HG03558 (cell line): ENCODE measurements at regions not wholly inside any gene's neighbourhood (a gene's known extent, or its start where the extent isn't known, plus 50 kb on each side); places are given as distances from the start of the nearest gene placed in this dataset.

ENCODE experiments used
- ATAC-seq: cut with Tn5 transposase; IDR thresholded peaks from one replicate; pipeline ENCODE4 v1.9.1; 2021; ENCODE audit warnings: moderate number of reproducible peaks; ENCODE audit not compliant: unreplicated experiment; ENCODE audit errors: extremely low read depth

DNA sequence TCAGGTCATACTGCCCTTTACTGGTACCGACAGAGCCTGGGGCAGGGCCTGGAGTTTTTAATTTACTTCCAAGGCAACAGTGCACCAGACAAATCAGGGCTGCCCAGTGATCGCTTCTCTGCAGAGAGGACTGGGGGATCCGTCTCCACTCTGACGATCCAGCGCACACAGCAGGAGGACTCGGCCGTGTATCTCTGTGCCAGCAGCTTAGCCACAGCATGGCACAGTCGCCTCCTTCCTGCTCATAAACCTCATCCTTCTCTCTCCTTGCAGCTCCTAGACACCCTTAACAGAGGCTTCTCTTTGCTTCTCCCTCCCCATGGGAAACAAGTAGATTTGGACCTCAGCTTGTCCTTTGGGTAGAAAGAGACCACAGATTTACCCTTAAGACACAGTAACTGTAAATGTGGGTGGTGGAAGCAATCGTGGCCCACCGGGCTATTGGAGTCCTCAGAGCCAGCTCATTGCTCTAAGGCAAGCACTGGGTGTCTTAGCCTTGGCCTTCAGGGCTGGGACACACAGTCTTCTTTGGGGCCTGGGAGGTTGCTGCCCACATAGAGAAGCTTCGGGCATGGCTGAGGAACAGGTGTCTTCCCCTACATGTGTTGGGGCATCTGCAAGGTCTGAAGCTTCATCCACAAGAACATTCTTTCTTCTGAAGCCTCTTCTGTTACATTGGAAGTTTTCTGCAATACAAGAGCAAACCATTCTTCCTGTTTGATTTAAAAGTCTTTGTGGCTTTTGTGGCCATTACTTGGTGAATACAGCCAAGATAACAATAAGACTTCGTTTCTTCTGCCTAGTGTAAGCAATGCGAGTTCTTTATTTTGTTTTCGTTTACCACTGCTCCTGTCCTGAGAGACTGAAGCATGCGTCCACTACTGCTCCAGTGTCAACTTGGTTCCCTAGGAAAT is 95.5 kb upstream of the PRSS58 start:
- ATAC-seq: no peak

DNA sequence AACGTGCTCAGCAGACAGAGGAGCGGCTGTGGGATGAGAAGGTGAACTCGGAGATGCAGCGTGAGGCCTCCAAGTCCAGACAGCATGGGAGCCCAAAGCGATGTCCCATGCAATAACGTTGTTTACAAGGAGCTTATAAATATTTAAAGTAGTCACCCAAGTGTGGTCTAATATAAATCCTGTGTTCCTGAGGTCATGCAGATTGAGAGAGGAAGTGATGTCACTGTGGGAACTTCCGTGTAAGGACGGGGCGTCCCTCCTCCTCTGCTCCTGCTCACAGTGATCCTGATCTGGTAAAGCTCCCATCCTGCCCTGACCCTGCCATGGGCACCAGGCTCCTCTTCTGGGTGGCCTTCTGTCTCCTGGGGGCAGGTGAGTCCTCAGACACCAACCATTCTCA is 94.7 kb upstream of the PRSS58 start:
- no peak for ATAC-seq

DNA sequence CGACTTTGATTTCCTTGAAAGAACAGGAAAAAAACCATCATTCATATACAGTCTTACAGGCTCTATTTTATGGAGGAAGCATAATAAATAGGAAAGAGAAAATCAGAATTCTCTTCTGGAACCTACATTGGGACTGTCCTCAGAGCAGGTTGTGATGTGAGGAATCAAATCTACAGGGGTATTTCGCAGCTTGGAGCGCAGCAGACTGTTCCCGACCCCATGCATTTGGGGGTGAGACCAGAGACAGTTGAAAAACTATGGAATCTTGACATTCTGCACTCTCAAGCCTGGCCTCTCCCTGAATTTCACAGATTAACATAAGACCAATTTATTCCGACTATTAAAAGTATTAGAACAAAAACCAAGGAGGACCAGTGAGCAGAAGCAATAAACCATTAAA is 93.3 kb upstream of the PRSS58 start:
- no peak for ATAC-seq

DNA sequence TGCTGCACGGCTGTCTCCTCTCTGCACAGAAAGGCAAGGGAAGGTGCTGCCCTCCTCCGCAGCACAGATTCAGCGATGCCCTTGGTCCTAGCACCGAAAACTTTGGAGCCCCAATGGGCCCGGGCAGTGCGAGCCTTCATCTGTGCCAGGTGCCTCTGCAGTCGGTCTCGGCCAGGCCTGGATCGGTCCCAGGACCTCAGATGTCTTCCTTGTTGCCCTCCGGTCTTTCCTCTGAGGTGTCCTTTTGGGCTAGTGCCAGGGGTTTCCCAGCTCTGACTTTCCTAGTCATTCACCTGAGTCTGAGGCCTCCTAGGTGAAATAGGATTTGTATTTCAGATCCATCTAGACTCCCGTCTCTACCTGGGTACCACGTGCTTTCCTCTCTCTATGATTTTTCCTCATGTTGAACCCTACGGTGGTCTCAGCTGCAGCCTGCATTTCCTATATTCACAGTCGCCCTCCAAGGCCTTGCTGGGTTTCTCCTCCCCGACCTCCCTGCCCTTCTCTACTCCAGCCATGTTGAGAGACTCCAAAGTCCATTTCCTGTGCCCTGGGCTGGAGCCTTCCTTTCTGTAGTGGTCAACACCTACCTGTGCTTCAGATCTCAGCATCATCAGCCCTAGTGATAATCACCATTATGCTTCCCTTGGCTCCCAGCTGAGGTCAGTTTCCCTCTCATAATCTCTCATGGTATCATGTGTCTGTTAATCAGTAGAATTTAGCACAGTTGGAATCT is 92.0 kb upstream of the PRSS58 start:
- no peak for ATAC-seq

DNA sequence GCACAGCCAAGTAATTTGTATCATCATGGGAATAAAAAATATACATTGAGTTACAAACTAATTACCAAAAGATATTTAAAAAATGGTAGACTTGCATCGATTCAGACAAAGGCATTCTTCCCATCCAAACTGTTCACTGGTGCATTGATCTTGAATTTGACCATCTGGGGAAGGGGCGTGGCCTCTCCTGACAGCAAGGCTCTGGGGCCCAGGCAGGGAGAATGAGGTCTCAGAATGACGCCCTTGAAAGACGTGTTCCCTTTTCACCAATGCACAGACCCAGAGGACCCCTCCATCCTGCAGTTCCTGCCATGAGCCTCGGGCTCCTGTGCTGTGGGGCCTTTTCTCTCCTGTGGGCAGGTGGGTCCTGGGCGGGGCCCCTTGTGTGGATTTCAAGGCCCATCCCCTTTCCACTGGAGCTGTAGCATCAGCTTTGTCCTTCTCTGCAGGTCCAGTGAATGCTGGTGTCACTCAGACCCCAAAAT is 91.1 kb upstream of the PRSS58 start:
- no peak for ATAC-seq

DNA sequence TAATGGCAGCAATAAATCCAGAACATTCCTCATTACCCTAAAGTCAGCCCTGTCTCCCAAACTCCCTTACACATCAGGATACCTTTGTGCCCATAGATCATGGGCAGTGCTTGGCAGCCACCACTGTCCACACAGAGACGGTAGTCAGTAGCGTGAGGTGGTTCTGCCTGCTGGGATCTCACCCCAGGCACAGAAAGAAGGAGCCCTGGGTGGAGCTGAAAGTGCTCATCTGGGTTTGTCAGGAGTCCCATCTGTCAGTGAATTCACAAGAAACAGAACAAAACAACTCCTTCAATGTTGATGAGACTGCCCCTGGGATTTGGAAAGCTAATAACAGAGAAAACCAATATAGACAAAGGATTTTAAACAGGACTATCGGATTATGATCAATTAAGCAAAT is 90.2 kb upstream of the PRSS58 start:
- ATAC-seq: no peak

DNA sequence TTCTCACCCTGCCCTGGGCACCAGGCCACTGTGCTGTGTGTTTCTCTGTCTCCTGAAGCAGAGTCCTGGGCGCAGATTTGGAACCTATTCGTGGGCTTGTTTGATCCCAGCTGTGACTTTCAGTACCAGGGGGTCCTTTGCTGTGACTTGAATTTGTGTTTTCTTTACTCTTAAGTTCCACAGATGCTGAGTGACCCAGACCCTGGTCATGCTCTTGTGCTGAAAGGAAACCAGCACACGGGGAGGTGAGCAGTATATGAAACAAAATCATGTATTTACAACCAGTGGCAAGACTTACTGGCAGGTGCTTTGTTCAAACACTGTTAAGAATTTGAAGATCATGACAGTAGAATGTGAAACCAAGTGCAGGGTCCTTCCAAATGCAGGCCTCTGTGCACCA is 89.2 kb upstream of the PRSS58 start:
- no peak for ATAC-seq

DNA sequence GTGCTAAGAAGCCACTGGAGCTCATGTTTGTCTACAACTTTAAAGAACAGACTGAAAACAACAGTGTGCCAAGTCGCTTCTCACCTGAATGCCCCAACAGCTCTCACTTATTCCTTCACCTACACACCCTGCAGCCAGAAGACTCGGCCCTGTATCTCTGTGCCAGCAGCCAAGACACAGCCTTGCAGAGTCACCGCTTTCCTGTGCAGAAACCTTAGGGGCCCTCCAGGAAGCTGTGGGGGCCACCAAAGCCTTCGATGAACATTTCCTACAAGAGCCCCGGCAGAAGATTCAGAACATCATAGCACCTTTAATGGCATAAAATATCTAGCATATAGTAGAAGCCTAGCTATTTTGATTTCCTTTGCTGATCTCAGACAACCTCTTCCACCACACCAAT is 88.0 kb upstream of the PRSS58 start:
- no peak for ATAC-seq

DNA sequence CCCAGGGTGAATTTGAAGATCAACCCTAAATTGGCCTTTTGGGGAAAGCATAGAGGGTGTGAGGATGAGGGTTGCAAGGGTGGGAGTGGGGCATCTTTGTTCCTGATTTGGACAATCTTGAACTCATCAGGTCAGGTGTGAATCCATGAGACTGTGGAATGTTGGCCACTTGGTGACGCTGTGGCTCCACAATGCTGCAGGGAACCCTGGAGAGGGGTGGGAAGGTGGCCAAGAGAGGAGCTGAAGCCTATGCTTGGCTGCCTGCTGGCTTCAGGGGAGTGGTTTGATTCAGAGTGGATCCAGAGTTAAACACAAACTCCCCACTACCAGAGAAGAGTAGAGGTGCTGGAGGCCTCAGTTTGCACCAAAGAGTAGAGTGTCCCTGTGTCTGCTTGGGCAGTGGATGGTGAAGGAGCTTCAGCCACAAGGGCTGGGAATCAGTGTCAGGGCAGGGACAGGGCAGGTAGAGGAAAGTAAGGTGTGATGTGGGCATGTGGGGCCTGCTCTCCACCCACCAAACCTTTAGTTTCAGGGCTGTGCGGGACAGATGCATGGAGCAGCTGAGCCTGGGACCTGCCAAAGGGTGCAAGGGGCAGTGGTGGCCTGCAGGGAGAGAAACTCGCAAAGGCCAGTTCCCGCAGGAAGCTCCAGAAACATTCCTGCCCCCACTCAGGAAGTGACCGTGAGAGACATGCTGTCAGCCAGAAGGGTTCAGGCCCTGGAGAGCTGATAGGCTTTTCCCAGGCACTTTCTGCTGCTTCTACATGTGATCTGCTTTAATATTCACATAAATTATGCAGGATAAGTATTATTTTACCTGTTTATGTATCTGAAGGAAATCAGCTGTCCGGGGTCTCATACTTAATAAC is 81.0 kb upstream of the PRSS58 start:
- no peak for ATAC-seq

DNA sequence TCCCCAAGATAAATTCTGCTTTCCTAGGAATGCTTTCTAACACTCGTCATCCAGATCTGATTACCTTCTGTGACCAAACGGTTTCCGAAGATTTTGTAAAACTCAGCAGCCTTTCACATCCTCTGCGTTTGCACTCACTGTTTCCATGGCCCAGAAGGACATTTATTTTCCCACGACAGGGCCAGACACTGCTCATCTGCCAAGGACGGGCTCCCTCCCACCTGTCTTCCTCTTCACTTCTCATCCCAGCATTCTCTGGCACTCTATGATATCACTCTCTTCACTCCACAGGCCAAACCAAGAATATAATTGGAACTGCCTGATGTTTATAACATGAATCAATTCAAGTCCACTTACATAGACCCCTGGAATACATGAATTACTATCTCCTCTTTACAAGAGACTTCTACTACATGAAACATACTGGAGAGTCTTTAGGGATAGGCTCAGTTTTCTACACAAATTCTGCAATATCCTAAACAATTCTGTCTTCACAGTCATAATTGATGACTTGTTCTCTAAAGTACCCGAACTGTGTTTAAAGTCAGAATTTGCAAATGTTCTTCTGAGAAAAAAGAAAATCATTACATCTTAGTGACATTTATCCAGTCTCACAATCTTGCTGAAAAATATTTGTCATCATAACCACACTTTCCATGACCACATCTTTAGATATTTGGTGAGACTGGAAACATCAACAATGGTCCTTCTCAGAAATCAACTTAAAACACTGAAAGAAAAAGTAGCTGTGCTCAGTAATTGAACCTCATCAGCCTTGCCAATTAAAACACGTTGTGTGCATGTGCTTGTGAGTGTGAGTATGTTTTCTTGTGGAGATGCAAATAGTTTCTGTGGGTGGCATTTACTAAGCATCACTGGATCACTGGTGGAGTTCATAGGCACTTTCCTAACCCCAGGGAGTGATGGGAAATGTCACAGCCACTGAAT is 79.5 kb upstream of the PRSS58 start:
- no peak for ATAC-seq

DNA sequence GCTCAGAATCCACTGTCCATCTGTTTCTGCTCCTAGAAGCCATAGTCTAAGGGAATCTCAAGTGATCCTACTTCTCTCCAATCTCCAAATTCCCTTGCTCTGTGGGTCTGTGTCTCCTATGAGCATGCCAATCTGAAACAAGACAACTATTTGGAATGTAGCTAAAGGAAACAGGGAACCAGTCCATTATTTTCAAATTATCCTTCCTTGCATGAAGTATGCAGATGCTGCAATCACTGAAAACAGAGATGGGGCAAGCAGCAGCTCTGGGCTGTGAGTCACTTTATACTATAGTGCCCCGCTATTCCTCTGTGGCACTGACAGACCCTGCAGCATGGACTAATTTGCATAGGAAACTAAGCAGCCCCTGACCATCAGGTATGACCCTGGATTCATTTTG is 76.9 kb upstream of the PRSS58 start:
- no peak for ATAC-seq

DNA sequence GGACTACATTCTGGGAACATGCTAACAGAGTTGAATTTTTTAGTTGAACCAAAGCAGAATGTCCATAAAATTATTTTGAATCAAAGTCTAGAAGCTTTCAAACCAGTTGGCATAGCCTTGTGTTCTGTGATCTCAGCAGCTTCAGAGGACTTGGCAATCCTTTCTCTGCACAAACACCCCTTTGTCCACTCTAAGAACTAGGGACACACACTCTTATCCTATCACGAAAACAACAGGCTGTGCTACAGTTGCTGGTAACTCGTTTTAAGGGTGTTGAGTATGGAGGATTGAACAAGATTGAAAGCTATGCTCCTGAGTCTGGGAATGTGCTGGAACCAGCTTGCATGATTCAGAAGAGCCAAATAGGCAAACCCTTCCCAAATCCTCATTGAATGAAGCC is 76.4 kb upstream of the PRSS58 start:
- no peak for ATAC-seq

DNA sequence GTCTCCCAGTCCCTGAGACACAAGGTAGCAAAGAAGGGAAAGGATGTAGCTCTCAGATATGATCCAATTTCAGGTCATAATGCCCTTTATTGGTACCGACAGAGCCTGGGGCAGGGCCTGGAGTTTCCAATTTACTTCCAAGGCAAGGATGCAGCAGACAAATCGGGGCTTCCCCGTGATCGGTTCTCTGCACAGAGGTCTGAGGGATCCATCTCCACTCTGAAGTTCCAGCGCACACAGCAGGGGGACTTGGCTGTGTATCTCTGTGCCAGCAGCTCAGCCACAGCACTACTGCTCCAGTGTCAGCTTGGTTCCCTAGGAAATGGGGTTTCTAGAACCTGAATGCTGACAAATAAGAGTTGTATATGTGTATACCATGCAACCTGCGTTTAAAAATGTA is 74.6 kb upstream of the PRSS58 start:
- no peak for ATAC-seq

DNA sequence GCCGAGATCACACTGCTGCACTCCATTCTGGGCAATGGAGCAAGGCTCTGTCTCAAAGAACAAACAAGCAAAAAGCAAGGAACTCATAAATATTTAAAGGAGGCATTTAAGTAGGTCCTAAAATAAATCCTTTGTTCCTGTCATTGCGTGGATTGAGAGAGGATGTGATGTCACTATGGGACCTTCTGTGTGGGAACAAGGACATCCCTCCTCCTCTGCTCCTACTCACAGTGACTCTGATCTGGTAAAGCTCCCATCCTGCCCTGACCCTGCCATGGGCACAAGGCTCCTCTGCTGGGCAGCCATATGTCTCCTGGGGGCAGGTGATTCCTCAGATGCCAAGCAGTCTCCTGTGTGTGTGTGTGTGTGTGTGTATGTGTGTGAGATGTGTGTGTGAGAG is 74.1 kb upstream of the PRSS58 start:
- no peak for ATAC-seq

DNA sequence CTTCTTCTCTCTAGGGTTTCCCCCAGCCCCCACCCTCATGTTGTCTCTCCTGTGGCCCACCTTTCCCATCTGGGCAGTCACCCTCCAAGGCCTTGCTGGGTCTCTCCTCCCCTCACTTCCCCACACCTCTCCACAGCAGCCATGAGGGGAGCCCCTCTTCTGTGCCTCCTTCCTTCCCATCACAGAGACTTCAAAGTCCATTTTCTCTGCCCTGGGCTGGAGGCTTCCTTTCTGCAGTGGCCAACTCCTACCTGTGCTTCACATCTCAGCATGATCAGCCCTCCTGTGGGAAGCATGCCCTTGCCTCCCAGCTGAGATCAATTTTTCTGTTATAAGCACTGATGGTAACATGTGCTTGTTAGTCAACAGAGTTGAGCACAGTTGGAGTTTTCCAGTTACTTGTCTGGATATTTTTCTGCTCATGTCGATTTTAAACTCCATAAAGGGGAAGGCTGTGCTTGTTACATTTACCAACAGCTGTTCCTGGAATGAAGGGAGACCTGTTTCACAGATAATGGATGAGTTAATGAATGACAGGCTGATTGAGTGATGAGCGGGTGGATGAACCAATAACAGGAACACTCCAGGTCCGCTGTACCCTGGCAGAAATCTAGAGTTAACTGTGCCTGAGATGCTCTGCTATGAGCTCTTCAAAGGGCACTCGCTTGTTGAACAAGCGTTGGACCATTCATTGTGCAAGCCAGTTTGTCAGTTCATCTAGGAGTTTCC is 71.4 kb upstream of the PRSS58 start:
- no peak for ATAC-seq

DNA sequence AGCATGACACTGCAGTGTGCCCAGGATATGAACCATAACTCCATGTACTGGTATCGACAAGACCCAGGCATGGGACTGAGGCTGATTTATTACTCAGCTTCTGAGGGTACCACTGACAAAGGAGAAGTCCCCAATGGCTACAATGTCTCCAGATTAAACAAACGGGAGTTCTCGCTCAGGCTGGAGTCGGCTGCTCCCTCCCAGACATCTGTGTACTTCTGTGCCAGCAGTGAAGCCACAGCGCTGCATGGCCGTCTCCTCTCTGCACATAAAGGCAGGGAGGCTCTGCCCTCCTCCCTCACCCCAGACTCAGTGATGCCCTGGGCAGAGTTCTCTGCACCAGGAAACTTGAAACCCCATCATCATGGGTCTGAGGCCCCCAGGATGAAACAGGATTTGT is 70.7 kb upstream of the PRSS58 start:
- no peak for ATAC-seq

DNA sequence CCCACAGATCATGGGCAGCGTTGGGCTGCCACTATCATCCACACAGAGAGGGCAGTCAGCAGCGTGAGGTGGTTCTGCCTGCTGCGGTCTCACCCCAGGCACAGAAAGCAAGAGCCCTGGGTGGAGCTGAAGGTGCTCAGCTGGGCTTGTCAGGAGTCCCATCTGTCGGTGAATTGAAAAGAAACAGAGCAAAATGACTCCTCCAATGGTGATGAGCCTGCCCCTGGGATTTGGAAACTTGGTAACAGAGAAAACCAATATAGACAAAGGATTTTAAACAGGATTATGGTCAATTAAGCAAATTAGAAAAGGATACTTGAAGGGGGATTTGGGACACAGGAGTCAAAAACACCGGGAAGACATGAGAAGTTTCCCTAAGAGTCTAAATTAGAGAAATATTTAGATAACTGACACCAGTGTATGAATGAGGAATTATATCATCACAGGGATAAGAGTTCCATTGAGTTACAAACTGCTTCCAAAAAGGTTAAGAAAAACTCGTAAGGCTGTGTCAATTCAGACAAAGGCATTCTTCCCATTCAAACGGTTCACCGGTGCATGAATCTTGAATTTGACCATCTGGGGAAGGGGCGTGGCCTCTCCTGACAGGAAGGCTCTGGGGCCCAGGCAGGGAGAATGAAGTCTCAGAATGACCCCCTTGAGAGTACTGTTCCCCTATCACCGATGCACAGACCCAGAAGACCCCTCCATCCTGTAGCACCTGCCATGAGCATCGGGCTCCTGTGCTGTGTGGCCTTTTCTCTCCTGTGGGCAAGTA is 70.0 kb upstream of the PRSS58 start:
- ATAC-seq: no peak

DNA sequence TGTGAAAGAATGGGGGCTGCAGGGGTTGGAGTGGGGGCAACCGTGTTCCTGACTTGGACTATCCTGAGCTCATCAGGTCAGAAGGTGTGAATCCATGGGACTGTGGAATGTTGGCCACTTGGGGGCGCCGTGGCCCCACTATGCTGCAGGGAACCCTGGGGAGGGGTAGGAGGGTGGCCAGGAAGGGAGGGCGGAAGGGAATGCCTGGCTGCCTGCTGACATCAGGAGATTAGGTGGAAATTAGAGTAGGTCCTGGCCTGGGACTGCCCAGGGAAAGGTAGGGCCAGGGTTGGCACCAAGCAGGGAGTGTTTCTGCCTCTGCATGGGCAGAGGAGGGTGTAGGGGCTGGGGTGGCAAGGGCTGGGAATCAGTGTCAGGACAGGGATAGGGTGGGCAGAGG is 65.8 kb upstream of the PRSS58 start:
- no peak for ATAC-seq
